Natural killer cell (primary cell): ENCODE measurements at regions not wholly inside any gene's neighbourhood (a gene's known extent, or its start where the extent isn't known, plus 50 kb on each side); places are given as distances from the start of the nearest gene placed in this dataset.
A peak's percentile ranks its signal among the peaks of the same experiment; 100 is the strongest.

Experiments used
- ATAC-seq, 3 donors: fragments of 150-1000 bp in 2 of 3; fragments of 200-7000 bp in 1 of 3; cut with Tn5 transposase; 1 replicate in 1 of 3; 2 replicates in 2 of 3; pipeline ENCODE4 v1.10.0; 2021; ENCODE audit warnings: mild to moderate bottlenecking in 2 of 3, moderate library complexity in 2 of 3
- DNase-seq, 2 donors: peaks; one replicate each; pipeline versions ENCODE4 v3.0.0 to v3.0.0-alpha.2; 2013 to 2021; ENCODE audit warnings: mixed read lengths in 1 of 2
- H3K27ac ChIP-seq: one replicate; pipeline ENCODE4 v1.5.1; 2013; ENCODE audit warnings: mild to moderate bottlenecking, low read length
- H3K27me3 ChIP-seq: one replicate; pipeline ENCODE4 v1.6.1; 2013; ENCODE audit warnings: low read length; ENCODE audit not compliant: control insufficient read depth, insufficient read depth
- H3K36me3 ChIP-seq: one replicate; pipeline ENCODE4 v1.6.1; 2013; ENCODE audit warnings: low read length; ENCODE audit not compliant: control insufficient read depth, insufficient read depth
- H3K4me1 ChIP-seq: one replicate; pipeline ENCODE4 v1.6.1; 2013; ENCODE audit warnings: low read length; ENCODE audit not compliant: control insufficient read depth, insufficient read depth
- H3K4me3 ChIP-seq: one replicate; pipeline ENCODE4 v1.5.1; 2013; ENCODE audit warnings: low read length
- H3K9me3 ChIP-seq: one replicate; pipeline ENCODE4 v1.6.1; 2013; ENCODE audit warnings: low read length; ENCODE audit not compliant: control insufficient read depth, insufficient read depth
- H3K27ac Mint-ChIP-seq, 2 donors: one replicate each; pipeline ENCODE4 v1.8.0; 2022; ENCODE audit warnings: mild to moderate bottlenecking in 2 of 2, mixed read lengths in 2 of 2, moderate library complexity in 1 of 2
- H3K27me3 Mint-ChIP-seq, 2 donors: one replicate each; pipeline ENCODE4 v1.8.0; 2022; ENCODE audit warnings: low read depth in 2 of 2, mixed read lengths in 2 of 2
- H3K36me3 Mint-ChIP-seq: one replicate; pipeline ENCODE4 v1.8.0; 2022; ENCODE audit warnings: mixed read lengths
- H3K4me1 Mint-ChIP-seq, 2 donors: one replicate each; pipeline ENCODE4 v1.8.0; 2022; ENCODE audit warnings: mixed read lengths in 2 of 2
- H3K4me3 Mint-ChIP-seq: one replicate; pipeline ENCODE4 v1.8.0; 2022; ENCODE audit warnings: mild to moderate bottlenecking, moderate library complexity, mixed read lengths
- H3K9me3 Mint-ChIP-seq, 2 donors: one replicate each; pipeline ENCODE4 v1.8.0; 2022; ENCODE audit warnings: mixed read lengths in 2 of 2
- CTCF ChIP-seq: fragments of 200-600 bp; IDR thresholded peaks from one replicate; pipeline ENCODE4 v1.8.0; 2022; ENCODE audit warnings: antibody characterized with exemption
- WGBS: methylation state at CpG from one replicate; pipeline ENCODE4 v1.1.7; 2013; ENCODE audit warnings: missing lambda C conversion rate; ENCODE audit not compliant: insufficient coverage; 5-methylcytosine and 5-hydroxymethylcytosine counted together
- intact Hi-C: fragments of 100-400 bp; cut with micrococcal nuclease; formaldehyde crosslinking; loops from one replicate; pipeline ENCODE4 v1.14.2; 2022

- Histone ChIP-seq H3K36me3 (no peaks in the 10 kb centered on the region), H3K9me3 (no peaks in the 10 kb centered on the region), H3K27ac (no peak overlapping the region), H3K27me3 (no peaks in the 10 kb centered on the region), H3K4me3 (no peak overlapping the region), H3K4me1 (no peaks in the 10 kb centered on the region)
- intact Hi-C loops = no loop called here
- DNase-seq (no peak), ATAC-seq (peak in 1 of 3 donors; percentile 22)
- Mint-ChIP-seq H3K4me3 (no peak overlapping the region), H3K9me3 (no peaks in the 10 kb centered on the region), H3K27me3 (peaks cover 12% of the 10 kb centered on the region in 2 donors), H3K36me3 (no peaks in the 10 kb centered on the region), H3K4me1 (no peaks in the 10 kb centered on the region), H3K27ac (no peak overlapping the region)
- 69% methylated on average over 9 of the region's 9 CpGs for WGBS
- TF ChIP-seq CTCF = no peak
Measured at GRCh38 chr4:8672486-8672885, 79.9 kb downstream of the CPZ start.

- 66% methylated on average over 9 of the region's 10 CpGs for WGBS
- no peaks in the 10 kb centered on the region for H3K36me3 Mint-ChIP-seq
Measured at GRCh38 chr4:8671712-8672290, 79.2 kb downstream of the CPZ start.

More at GRCh38 chr4:8671712-8672290, 79.2 kb downstream of the CPZ start:
- no peak for TF ChIP-seq CTCF
- intact Hi-C loops = no loop called here
- no peaks in the 10 kb centered on the region for H3K4me1 ChIP-seq
- Mint-ChIP-seq H3K9me3 (no peaks in the 10 kb centered on the region), H3K4me1 (no peaks in the 10 kb centered on the region), H3K4me3 (no peak overlapping the region), H3K27me3 (peaks cover 12% of the 10 kb centered on the region in 2 donors), H3K27ac (no peak overlapping the region)
- H3K9me3 ChIP-seq = no peaks in the 10 kb centered on the region
- no peaks in the 10 kb centered on the region for H3K27me3 ChIP-seq
- DNase-seq = no peak
- ATAC-seq = no peak
- H3K27ac ChIP-seq = no peak overlapping the region
- no peak overlapping the region for H3K4me3 ChIP-seq
- H3K36me3 ChIP-seq = no peaks in the 10 kb centered on the region
